ENCODE measurements at regions not wholly inside any gene's neighbourhood (a gene's known extent, or its start where the extent isn't known, plus 50 kb on each side); places are given as distances from the start of the nearest gene placed in this dataset.

- Histone ChIP-seq H3K27ac (ENCODE audit: low read depth, low read length, poor library complexity, severe bottlenecking) (no peak overlapping the region), H3K4me3 (ENCODE audit: low read depth, low read length, poor library complexity, severe bottlenecking) (no peak overlapping the region), H4K20me1 (ENCODE audit: insufficient read depth, low read length) (no peaks in the 10 kb centered on the region), H3K27me3 (ENCODE audit: insufficient read depth, low read length) (no peaks in the 10 kb centered on the region), H3K4me1 (ENCODE audit: insufficient read depth, low read length, severe bottlenecking) (no peaks in the 10 kb centered on the region), H3K36me3 (ENCODE audit: insufficient read depth, low read length) (no peaks in the 10 kb centered on the region), H3K9me2 (ENCODE audit: low read depth, low read length) (no peaks in the 10 kb centered on the region), H3K9me3 (ENCODE audit: low read length) (no peaks in the 10 kb centered on the region), H3K4me2 (ENCODE audit: low read length) (no peak overlapping the region), H3K79me2 (ENCODE audit: insufficient read depth, low read length) (no peaks in the 10 kb centered on the region), H2AFZ (ENCODE audit: low read length) (no peak overlapping the region), H3K9ac (ENCODE audit: low read length) (no peak overlapping the region), H3F3A (ENCODE audit: insufficient read depth, low read length) (no peaks in the 10 kb centered on the region)
- TF ChIP-seq CTCF (IDR thresholded peaks at IDR 0.05; ENCODE audit: low read length) = no peak
- no peak for TF ChIP-seq EZH2 (IDR thresholded peaks at IDR 0.05; ENCODE audit: borderline replicate concordance, low read length)
Observed at GRCh38 chr3:66615643-66616301, 115.0 kb upstream of the LRIG1 start.

- Histone ChIP-seq H3K4me2 (ENCODE audit: low read length) (no peak overlapping the region), H3K9ac (ENCODE audit: low read length) (no peak overlapping the region), H3K9me3 (ENCODE audit: low read length) (no peaks in the 10 kb centered on the region), H3K9me2 (ENCODE audit: low read depth, low read length) (no peaks in the 10 kb centered on the region), H3K27ac (ENCODE audit: low read depth, low read length, poor library complexity, severe bottlenecking) (no peak overlapping the region), H3K4me1 (ENCODE audit: insufficient read depth, low read length, severe bottlenecking) (no peaks in the 10 kb centered on the region), H3K27me3 (ENCODE audit: insufficient read depth, low read length) (no peaks in the 10 kb centered on the region), H3K4me3 (ENCODE audit: low read depth, low read length, poor library complexity, severe bottlenecking) (no peak overlapping the region), H3F3A (ENCODE audit: insufficient read depth, low read length) (no peaks in the 10 kb centered on the region), H4K20me1 (ENCODE audit: insufficient read depth, low read length) (no peaks in the 10 kb centered on the region), H3K36me3 (ENCODE audit: insufficient read depth, low read length) (no peaks in the 10 kb centered on the region), H2AFZ (ENCODE audit: low read length) (no peak overlapping the region), H3K79me2 (ENCODE audit: insufficient read depth, low read length) (no peaks in the 10 kb centered on the region)
- TF ChIP-seq CTCF (IDR thresholded peaks at IDR 0.05; ENCODE audit: low read length) = no peak
Observed at GRCh38 chr3:66617351-66617750, 116.5 kb upstream of the LRIG1 start.

- H3K9me2 ChIP-seq (ENCODE audit: low read depth, low read length) = no peaks in the 10 kb centered on the region
- no peaks in the 10 kb centered on the region for H3K79me2 ChIP-seq (ENCODE audit: insufficient read depth, low read length)
- H2AFZ ChIP-seq (ENCODE audit: low read length) = no peak overlapping the region
- H3K27ac ChIP-seq (ENCODE audit: low read depth, low read length, poor library complexity, severe bottlenecking) = no peak overlapping the region
- no peaks in the 10 kb centered on the region for H4K20me1 ChIP-seq (ENCODE audit: insufficient read depth, low read length)
- H3K27me3 ChIP-seq (ENCODE audit: insufficient read depth, low read length) = no peaks in the 10 kb centered on the region
- H3K9ac ChIP-seq (ENCODE audit: low read length) = no peak overlapping the region
- no peak overlapping the region for H3K4me3 ChIP-seq (ENCODE audit: low read depth, low read length, poor library complexity, severe bottlenecking)
- H3K36me3 ChIP-seq (ENCODE audit: insufficient read depth, low read length) = no peaks in the 10 kb centered on the region
- TF ChIP-seq EZH2 (IDR thresholded peaks at IDR 0.05; ENCODE audit: borderline replicate concordance, low read length) (no peak), CTCF (IDR thresholded peaks at IDR 0.05; ENCODE audit: low read length) (no peak)
- no peak overlapping the region for H3K4me2 ChIP-seq (ENCODE audit: low read length)
- H3F3A ChIP-seq (ENCODE audit: insufficient read depth, low read length) = no peaks in the 10 kb centered on the region
- no peaks in the 10 kb centered on the region for H3K4me1 ChIP-seq (ENCODE audit: insufficient read depth, low read length, severe bottlenecking)
- no peaks in the 10 kb centered on the region for H3K9me3 ChIP-seq (ENCODE audit: low read length)
Observed at GRCh38 chr3:66618066-66618465, 117.2 kb upstream of the LRIG1 start.
